ENCODE measurements at regions not wholly inside any gene's neighbourhood (a gene's known extent, or its start where the extent isn't known, plus 50 kb on each side); places are given as distances from the start of the nearest gene placed in this dataset.

GRCh38 chr5:4230786-4231641, 635.4 kb downstream of the IRX1 start:
- TF ChIP-seq GATA2 (IDR thresholded peaks at IDR 0.05; ENCODE audit: low read depth, low read length) (no peak), GATA3 (IDR thresholded peaks at IDR 0.05; ENCODE audit: low read depth, low read length) (no peak)

DNA sequence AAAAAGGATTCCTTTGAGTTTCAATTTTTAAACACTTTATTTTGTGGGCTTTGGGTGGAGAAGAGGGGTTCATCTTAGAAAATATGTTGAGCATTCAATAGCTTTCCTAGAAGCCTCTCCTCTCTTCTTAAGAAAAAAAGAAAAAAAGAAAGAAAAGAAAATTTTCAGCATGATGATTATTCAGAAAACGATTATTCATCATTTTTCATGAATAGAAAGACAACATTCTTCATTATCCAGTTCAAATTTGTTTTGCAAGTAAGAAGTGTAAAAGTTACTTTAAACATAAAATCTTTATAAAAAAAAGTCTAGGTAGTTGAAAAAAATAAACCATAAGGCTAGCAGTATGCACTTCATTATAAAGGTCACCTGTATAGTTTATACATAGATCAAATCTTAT, 636.5 kb downstream of the IRX1 start:
- TF ChIP-seq GATA2 (IDR thresholded peaks at IDR 0.05; ENCODE audit: low read depth, low read length), result no peak
- TF ChIP-seq GATA3 (IDR thresholded peaks at IDR 0.05; ENCODE audit: low read depth, low read length), result no peak

DNA sequence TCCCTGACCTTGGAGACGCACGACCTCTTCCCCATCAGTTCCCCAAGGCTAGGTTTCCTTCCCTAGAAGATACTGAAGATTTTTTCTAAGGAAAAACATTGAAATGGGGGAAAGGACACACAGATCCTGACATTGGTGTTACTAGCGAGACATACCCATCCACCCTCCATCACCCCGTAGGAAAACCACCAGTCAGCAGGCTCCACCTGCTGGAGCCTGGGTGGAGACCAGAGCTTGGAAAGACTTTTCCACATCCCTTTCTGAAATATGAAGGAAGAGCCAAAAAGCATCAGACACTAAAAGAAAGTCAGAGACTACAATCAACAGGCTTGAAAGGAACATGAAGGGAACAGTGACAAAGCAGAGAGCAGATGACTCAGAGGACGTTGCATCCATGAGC, 638.0 kb downstream of the IRX1 start:
- TF ChIP-seq GATA2 (IDR thresholded peaks at IDR 0.05; ENCODE audit: low read depth, low read length) (no peak), GATA3 (IDR thresholded peaks at IDR 0.05; ENCODE audit: low read depth, low read length) (no peak)

DNA sequence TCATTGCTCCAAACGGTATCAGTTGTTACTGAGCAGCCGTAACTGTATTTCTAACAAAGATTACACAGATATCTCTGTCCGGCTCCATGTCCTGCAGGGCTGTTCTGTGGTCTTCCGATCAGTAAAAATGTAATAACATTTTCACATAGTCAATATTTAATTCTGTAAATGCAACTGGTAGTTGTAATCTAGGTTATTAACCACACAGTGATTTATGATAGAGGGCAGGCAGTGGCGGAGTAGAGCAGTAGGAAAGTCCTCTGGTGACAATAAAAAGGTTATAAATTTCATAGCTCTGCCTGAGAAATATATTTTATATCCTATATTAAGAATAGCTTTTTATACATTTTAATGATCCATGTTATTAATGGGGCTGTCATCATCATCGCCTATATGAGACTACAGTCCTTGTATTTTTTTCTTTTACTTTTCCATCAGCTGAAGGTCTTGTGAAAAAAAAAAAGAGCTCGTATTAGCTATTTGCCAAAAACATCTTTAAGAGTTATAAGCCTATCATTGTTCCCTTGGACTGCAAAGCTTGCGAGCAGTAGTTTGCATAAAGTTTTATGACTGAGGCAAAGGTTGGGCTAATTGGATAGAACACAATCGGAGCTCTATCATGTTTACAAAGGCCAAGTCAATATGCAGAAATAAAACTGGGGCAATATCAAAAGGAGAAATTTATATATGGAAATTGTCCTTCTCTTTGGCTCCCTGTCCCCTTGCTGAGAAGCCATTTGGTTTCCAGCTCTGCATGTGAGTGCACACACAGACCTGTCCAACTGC, 648.0 kb downstream of the IRX1 start:
- TF ChIP-seq GATA2 (IDR thresholded peaks at IDR 0.05; ENCODE audit: low read depth, low read length) (no peak), GATA3 (IDR thresholded peaks at IDR 0.05; ENCODE audit: low read depth, low read length) (no peak)

DNA sequence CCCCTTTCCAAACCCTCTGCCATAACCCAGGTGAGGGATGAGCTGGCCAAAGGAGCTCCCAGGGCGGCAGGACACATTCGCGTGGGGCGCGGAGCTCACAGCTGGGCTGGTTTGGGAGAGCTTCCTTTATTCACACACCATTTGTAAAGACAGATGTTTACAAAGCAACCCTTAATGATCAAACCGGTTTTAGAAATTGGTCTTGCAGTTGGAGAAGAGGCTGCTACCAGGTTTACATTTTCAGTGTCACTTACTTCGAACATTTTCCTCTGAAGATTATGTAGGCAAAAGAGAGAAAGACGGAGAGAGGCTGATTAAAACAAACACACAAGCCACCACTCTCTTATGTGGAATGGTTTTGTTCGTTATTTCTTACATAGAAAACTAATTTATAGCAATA, 648.7 kb downstream of the IRX1 start:
- TF ChIP-seq GATA3 (IDR thresholded peaks at IDR 0.05; ENCODE audit: low read depth, low read length) (no peak), GATA2 (IDR thresholded peaks at IDR 0.05; ENCODE audit: low read depth, low read length) (no peak)

GRCh38 chr5:4245076-4245475, 649.4 kb downstream of the IRX1 start:
- no peak for TF ChIP-seq GATA3 (IDR thresholded peaks at IDR 0.05; ENCODE audit: low read depth, low read length)
- TF ChIP-seq GATA2 (IDR thresholded peaks at IDR 0.05; ENCODE audit: low read depth, low read length), result no peak

- TF ChIP-seq GATA2 (IDR thresholded peaks at IDR 0.05; ENCODE audit: low read depth, low read length) (no peak), GATA3 (IDR thresholded peaks at IDR 0.05; ENCODE audit: low read depth, low read length) (no peak)
Observed at GRCh38 chr5:4245511-4245910, 649.9 kb downstream of the IRX1 start.

- no peak for TF ChIP-seq GATA2 (IDR thresholded peaks at IDR 0.05; ENCODE audit: low read depth, low read length)
- TF ChIP-seq GATA3 (IDR thresholded peaks at IDR 0.05; ENCODE audit: low read depth, low read length), result no peak
Observed at GRCh38 chr5:4246447-4246846, 650.8 kb downstream of the IRX1 start.

DNA sequence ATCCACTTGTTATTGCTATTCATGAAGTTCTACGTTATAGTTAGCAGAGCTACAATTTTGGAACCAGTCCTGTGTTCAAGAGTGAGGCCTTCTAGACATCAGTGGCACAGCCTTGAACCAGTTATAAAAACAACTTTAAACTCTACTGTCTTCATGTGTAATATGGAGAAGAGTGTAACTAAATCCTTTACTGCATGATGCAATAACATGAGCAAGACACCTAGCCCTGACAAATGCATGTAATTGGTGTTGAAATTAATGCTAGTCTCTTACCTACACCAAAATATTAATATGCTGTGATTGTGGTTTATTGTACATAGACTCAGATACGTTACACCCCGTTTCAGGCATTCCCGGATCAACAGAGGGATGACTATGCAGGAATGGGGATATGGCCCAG, 654.6 kb downstream of the IRX1 start:
- TF ChIP-seq GATA3 (IDR thresholded peaks at IDR 0.05; ENCODE audit: low read depth, low read length) (no peak), GATA2 (IDR thresholded peaks at IDR 0.05; ENCODE audit: low read depth, low read length) (no peak)

DNA sequence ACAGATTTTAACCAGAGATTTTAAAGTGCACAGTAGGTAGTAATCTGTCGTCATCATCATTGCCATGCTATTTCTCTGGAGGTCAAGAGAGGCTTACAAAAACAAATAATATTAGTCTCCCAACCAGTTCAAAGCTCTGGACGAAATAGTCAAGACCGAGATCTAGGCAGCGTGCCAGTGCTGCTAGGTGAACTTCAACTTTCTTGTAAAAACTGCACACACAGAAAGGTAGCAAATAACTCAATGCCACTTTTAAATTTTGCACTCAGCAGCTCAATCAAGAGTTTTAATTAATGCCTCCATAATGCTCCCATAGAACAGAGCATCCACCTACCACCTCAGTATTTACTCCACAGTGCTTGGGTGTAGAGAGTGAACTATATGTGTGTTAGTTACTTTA, 656.8 kb downstream of the IRX1 start:
- TF ChIP-seq GATA2 (IDR thresholded peaks at IDR 0.05; ENCODE audit: low read depth, low read length), result no peak
- no peak for TF ChIP-seq GATA3 (IDR thresholded peaks at IDR 0.05; ENCODE audit: low read depth, low read length)

GRCh38 chr5:4254736-4255135, 659.1 kb downstream of the IRX1 start:
- TF ChIP-seq GATA3 (IDR thresholded peaks at IDR 0.05; ENCODE audit: low read depth, low read length), result no peak
- TF ChIP-seq GATA2 (IDR thresholded peaks at IDR 0.05; ENCODE audit: low read depth, low read length), result no peak

GRCh38 chr5:4255441-4255840, 659.8 kb downstream of the IRX1 start:
- TF ChIP-seq GATA3 (IDR thresholded peaks at IDR 0.05; ENCODE audit: low read depth, low read length), result no peak
- TF ChIP-seq GATA2 (IDR thresholded peaks at IDR 0.05; ENCODE audit: low read depth, low read length), result no peak

- TF ChIP-seq GATA2 (IDR thresholded peaks at IDR 0.05; ENCODE audit: low read depth, low read length), result no peak
- no peak for TF ChIP-seq GATA3 (IDR thresholded peaks at IDR 0.05; ENCODE audit: low read depth, low read length)
Observed at GRCh38 chr5:4258170-4258569, 662.5 kb downstream of the IRX1 start.

GRCh38 chr5:4271193-4271592, 675.6 kb downstream of the IRX1 start:
- TF ChIP-seq GATA2 (IDR thresholded peaks at IDR 0.05; ENCODE audit: low read depth, low read length), result no peak
- no peak for TF ChIP-seq GATA3 (IDR thresholded peaks at IDR 0.05; ENCODE audit: low read depth, low read length)

- no peak for TF ChIP-seq GATA2 (IDR thresholded peaks at IDR 0.05; ENCODE audit: low read depth, low read length)
- no peak for TF ChIP-seq GATA3 (IDR thresholded peaks at IDR 0.05; ENCODE audit: low read depth, low read length)
Observed at GRCh38 chr5:4275232-4275631, 679.6 kb downstream of the IRX1 start.
